H9 (cell line): ENCODE measurements at regions not wholly inside any gene's neighbourhood (a gene's known extent, or its start where the extent isn't known, plus 50 kb on each side); places are given as distances from the start of the nearest gene placed in this dataset.

Experiments used
- DNase-seq: peaks from one replicate; pipeline ENCODE4 v3.0.0-alpha.2; 2017
- H2AFZ ChIP-seq: one replicate; pipeline ENCODE4 v1.6.1; 2013; ENCODE audit warnings: mild to moderate bottlenecking, low read length, control low read depth, moderate library complexity
- H2AK5ac ChIP-seq: 2 replicates; pipeline ENCODE4 v1.6.1; 2013; ENCODE audit warnings: low read length, control low read depth, mixed read lengths; ENCODE audit not compliant: insufficient read length
- H2BK120ac ChIP-seq: one replicate; pipeline ENCODE4 v1.6.1; 2013; ENCODE audit warnings: low read depth, mild to moderate bottlenecking, low read length, control low read depth, inconsistent platforms; ENCODE audit not compliant: poor library complexity, severe bottlenecking
- H2BK12ac ChIP-seq: 2 replicates; pipeline ENCODE4 v1.6.1; 2013; ENCODE audit warnings: low read length, control low read depth, mixed read lengths, low read depth; ENCODE audit not compliant: insufficient read length
- H2BK15ac ChIP-seq: 2 replicates; pipeline ENCODE4 v1.6.1; 2013; ENCODE audit warnings: low read depth, low read length, control low read depth
- H2BK20ac ChIP-seq: one replicate; pipeline ENCODE4 v1.6.1; 2013; ENCODE audit warnings: low read depth, mild to moderate bottlenecking, low read length, control low read depth, inconsistent platforms; ENCODE audit not compliant: poor library complexity, severe bottlenecking
- H2BK5ac ChIP-seq: 2 replicates; pipeline ENCODE4 v1.6.1; 2013; ENCODE audit warnings: low read length, control low read depth, mixed read lengths; ENCODE audit not compliant: insufficient read length
- H3K14ac ChIP-seq: 2 replicates; pipeline ENCODE4 v1.6.1; 2013; ENCODE audit warnings: low read length, control low read depth; ENCODE audit not compliant: insufficient read depth
- H3K18ac ChIP-seq: 2 replicates; pipeline ENCODE4 v1.6.1; 2013; ENCODE audit warnings: low read depth, mild to moderate bottlenecking, mixed read lengths, low read length, control low read depth; ENCODE audit not compliant: insufficient read length
- H3K23ac ChIP-seq: 2 replicates; pipeline ENCODE4 v1.6.1; 2013; ENCODE audit warnings: low read length, control low read depth, mixed read lengths, low read depth; ENCODE audit not compliant: insufficient read length
- H3K23me2 ChIP-seq: 2 replicates; pipeline ENCODE4 v1.6.1; 2013; ENCODE audit warnings: low read depth, mild to moderate bottlenecking, mixed read lengths, low read length, control low read depth; ENCODE audit not compliant: insufficient read length, poor library complexity, severe bottlenecking
- H3K27ac ChIP-seq: 2 replicates; pipeline ENCODE4 v1.5.1; 2013; ENCODE audit warnings: low read length, control low read depth, mixed read lengths, low read depth; ENCODE audit not compliant: insufficient read length
- H3K27me3 ChIP-seq: 2 replicates; pipeline ENCODE4 v1.6.1; 2013; ENCODE audit warnings: low read length, control low read depth, inconsistent platforms; ENCODE audit not compliant: insufficient read depth
- H3K4ac ChIP-seq: 2 replicates; pipeline ENCODE4 v1.6.1; 2013; ENCODE audit warnings: low read depth, mild to moderate bottlenecking, control low read depth, inconsistent platforms, low read length, moderate library complexity
- H3K4me1 ChIP-seq: 2 replicates; pipeline ENCODE4 v1.6.1; 2013; ENCODE audit warnings: low read length, control low read depth, inconsistent platforms; ENCODE audit not compliant: insufficient read depth
- H3K4me2 ChIP-seq: 2 replicates; pipeline ENCODE4 v1.6.1; 2013; ENCODE audit warnings: low read length, control low read depth, mixed read lengths; ENCODE audit not compliant: insufficient read length, insufficient read depth
- H3K56ac ChIP-seq: 2 replicates; pipeline ENCODE4 v1.6.1; 2013; ENCODE audit warnings: low read depth, mild to moderate bottlenecking, mixed read lengths, low read length, control low read depth; ENCODE audit not compliant: insufficient read length
- H3K79me1 ChIP-seq: 2 replicates; pipeline ENCODE4 v1.6.1; 2013; ENCODE audit warnings: low read depth, mild to moderate bottlenecking, moderate library complexity, low read length, control low read depth, inconsistent platforms; ENCODE audit not compliant: insufficient read depth, poor library complexity, severe bottlenecking
- H3K79me2 ChIP-seq: 2 replicates; pipeline ENCODE4 v1.6.1; 2013; ENCODE audit warnings: low read length, control low read depth, inconsistent platforms; ENCODE audit not compliant: insufficient read depth
- H3K9ac ChIP-seq: 2 replicates; pipeline ENCODE4 v1.6.1; 2013; ENCODE audit warnings: low read length, control low read depth, mixed read lengths; ENCODE audit not compliant: insufficient read length; ENCODE audit errors: extremely low read depth
- H3K9me3 ChIP-seq: one replicate; pipeline ENCODE4 v1.6.1; 2013; ENCODE audit warnings: low read depth, low read length, inconsistent platforms; ENCODE audit not compliant: control insufficient read depth
- H3T11ph ChIP-seq: one replicate; pipeline ENCODE4 v1.6.1; 2013; ENCODE audit warnings: mild to moderate bottlenecking, low read length, control low read depth, inconsistent platforms
- H4K20me1 ChIP-seq: one replicate; pipeline ENCODE4 v1.6.1; 2013; ENCODE audit not compliant: control insufficient read depth, insufficient read length, insufficient read depth
- H4K5ac ChIP-seq: 2 replicates; pipeline ENCODE4 v1.6.1; 2013; ENCODE audit warnings: low read depth, mild to moderate bottlenecking, mixed read lengths, low read length, control low read depth; ENCODE audit not compliant: insufficient read length
- H4K8ac ChIP-seq: replicated peaks from 2 replicates; pipeline ENCODE4 v1.6.1; 2013; ENCODE audit warnings: low read length, control low read depth, mixed read lengths, low read depth; ENCODE audit not compliant: insufficient read length
- H4K91ac ChIP-seq: 2 replicates; pipeline ENCODE4 v1.6.1; 2013; ENCODE audit warnings: low read depth, mild to moderate bottlenecking, moderate library complexity, mixed read lengths, low read length, control low read depth; ENCODE audit not compliant: insufficient read length
- H3K27ac Mint-ChIP-seq, 3 experiments: 2 replicates in 2 of 3; 3 replicates in 1 of 3; pipeline ENCODE4 v1.8.0; 2020 to 2021; ENCODE audit warnings: mixed read lengths in 3 of 3, mild to moderate bottlenecking in 1 of 3, moderate library complexity in 1 of 3
- H3K27me3 Mint-ChIP-seq: 2 replicates; pipeline ENCODE4 v1.8.0; 2021; ENCODE audit warnings: low read depth, mild to moderate bottlenecking, moderate library complexity, mixed read lengths
- H3K36me3 Mint-ChIP-seq, 3 experiments: 2 replicates in 2 of 3; 3 replicates in 1 of 3; pipeline ENCODE4 v1.8.0; 2020 to 2021; ENCODE audit warnings: low read depth in 3 of 3, mixed read lengths in 3 of 3; ENCODE audit not compliant: insufficient read depth in 1 of 3
- H3K4me1 Mint-ChIP-seq, 2 experiments: 2 replicates each; pipeline ENCODE4 v1.8.0; 2020; ENCODE audit warnings: mixed read lengths in 2 of 2
- H3K4me3 Mint-ChIP-seq, 2 experiments: 2 replicates in 1 of 2; 3 replicates in 1 of 2; pipeline ENCODE4 v1.8.0; 2020 to 2021; ENCODE audit warnings: mild to moderate bottlenecking in 2 of 2, mixed read lengths in 2 of 2, moderate library complexity in 1 of 2
- H3K9me3 Mint-ChIP-seq, 2 experiments: 2 replicates in 1 of 2; 3 replicates in 1 of 2; pipeline ENCODE4 v1.8.0; 2020; ENCODE audit warnings: mild to moderate bottlenecking in 2 of 2, mixed read lengths in 2 of 2, moderate library complexity in 1 of 2
- WGBS: extraction: QIAGEN DNeasy Blood & Tissue Kit; methylation state at CpG from one replicate; pipeline ENCODE4 v1.1.7; 2013; ENCODE audit warnings: missing lambda C conversion rate, low lambda C conversion rate, mixed read lengths; ENCODE audit not compliant: insufficient read length; ENCODE audit errors: extremely low coverage; 5-methylcytosine and 5-hydroxymethylcytosine counted together
- TF ChIP-seq, protein P1 (sequence below): fragments of 200-600 bp; sonication (generic); conservative IDR thresholded peaks from 3 replicates; pipeline ENCODE4 v1.8.0; 2021; ENCODE audit warnings: antibody characterized with exemption, mild to moderate bottlenecking

DNA sequence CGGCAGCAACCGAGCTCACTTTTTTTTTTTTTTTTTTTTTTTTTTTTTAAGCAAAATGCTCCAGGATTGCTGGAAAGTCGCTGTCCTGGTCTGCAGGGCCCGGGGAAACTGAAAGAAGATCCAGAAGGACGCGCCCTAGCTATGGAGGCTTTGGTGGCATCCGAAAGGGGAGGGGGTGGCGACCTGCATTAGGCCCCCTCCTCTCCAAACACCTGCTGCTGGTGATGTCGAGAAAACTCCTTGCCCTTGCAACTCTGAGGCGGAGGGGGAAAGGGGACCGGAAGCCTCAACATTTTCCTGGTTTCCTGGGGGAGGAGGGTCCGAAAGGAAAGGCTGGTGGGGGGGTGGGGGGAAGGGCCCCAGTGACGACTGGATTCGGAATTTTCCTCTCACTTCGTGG lies 421.1 kb downstream of the VRK1 start:
- no peak overlapping the region for H4K8ac ChIP-seq
- Mint-ChIP-seq H3K36me3 (no peaks in the 10 kb centered on the region), H3K9me3 (no peaks in the 10 kb centered on the region), H3K4me3 (peak overlapping the region; percentile 70 to 77), H3K27me3 (peaks cover 14% of the 10 kb centered on the region), H3K27ac (no peak overlapping the region), H3K4me1 (peaks cover 19 to 22% of the 10 kb centered on the region in 2 experiments)
- H2BK20ac ChIP-seq, result no peak overlapping the region
- H3K27ac ChIP-seq, result no peak overlapping the region
- no peaks in the 10 kb centered on the region; the same call in 1 of the 2 replicates for H3K4me1 ChIP-seq
- peak overlapping the region; percentile 40 for H3K9ac ChIP-seq
- no peaks in the 10 kb centered on the region for H3K79me1 ChIP-seq
- no peak overlapping the region for H4K91ac ChIP-seq
- no peak overlapping the region for H2AK5ac ChIP-seq
- WGBS, result no CpG with 5 or more reads among the region's 15 CpGs
- H3K27me3 ChIP-seq, result no peaks in the 10 kb centered on the region
- H4K5ac ChIP-seq, result no peak overlapping the region
- TF ChIP-seq, protein P1, sequence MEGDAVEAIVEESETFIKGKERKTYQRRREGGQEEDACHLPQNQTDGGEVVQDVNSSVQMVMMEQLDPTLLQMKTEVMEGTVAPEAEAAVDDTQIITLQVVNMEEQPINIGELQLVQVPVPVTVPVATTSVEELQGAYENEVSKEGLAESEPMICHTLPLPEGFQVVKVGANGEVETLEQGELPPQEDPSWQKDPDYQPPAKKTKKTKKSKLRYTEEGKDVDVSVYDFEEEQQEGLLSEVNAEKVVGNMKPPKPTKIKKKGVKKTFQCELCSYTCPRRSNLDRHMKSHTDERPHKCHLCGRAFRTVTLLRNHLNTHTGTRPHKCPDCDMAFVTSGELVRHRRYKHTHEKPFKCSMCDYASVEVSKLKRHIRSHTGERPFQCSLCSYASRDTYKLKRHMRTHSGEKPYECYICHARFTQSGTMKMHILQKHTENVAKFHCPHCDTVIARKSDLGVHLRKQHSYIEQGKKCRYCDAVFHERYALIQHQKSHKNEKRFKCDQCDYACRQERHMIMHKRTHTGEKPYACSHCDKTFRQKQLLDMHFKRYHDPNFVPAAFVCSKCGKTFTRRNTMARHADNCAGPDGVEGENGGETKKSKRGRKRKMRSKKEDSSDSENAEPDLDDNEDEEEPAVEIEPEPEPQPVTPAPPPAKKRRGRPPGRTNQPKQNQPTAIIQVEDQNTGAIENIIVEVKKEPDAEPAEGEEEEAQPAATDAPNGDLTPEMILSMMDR, result no peak
- H3K23ac ChIP-seq, result no peak overlapping the region
- H2BK5ac ChIP-seq, result no peak overlapping the region
- H3K4me2 ChIP-seq, result peak overlapping the region; percentile 63
- no peaks in the 10 kb centered on the region for H3K79me2 ChIP-seq
- H2AFZ ChIP-seq, result no peak overlapping the region
- H2BK120ac ChIP-seq, result no peak overlapping the region
- peak overlapping the region; percentile 86 for H3K18ac ChIP-seq
- H3K23me2 ChIP-seq, result peaks cover 16% of the 10 kb centered on the region
- DNase-seq, result peak; percentile 62
- no peak overlapping the region for H2BK15ac ChIP-seq
- no peak overlapping the region for H3T11ph ChIP-seq
- H3K14ac ChIP-seq, result no peak overlapping the region
- no peak overlapping the region for H3K56ac ChIP-seq
- H2BK12ac ChIP-seq, result no peak overlapping the region
- H4K20me1 ChIP-seq, result no peaks in the 10 kb centered on the region
- H3K9me3 ChIP-seq, result no peaks in the 10 kb centered on the region
- no peak overlapping the region for H3K4ac ChIP-seq
